SK-N-MC (cell line): ENCODE measurements at regions not wholly inside any gene's neighbourhood (a gene's known extent, or its start where the extent isn't known, plus 50 kb on each side); places are given as distances from the start of the nearest gene placed in this dataset.
"Not testable (repeated sequence)": the region's sequence is repeated elsewhere in the genome, so short reads cannot be mapped to it uniquely, and the experiment has no call there.

Experiments used
- EZH2 ChIP-seq: fragments of 200-600 bp; sonication (generic); IDR thresholded peaks from one replicate; pipeline ENCODE4 v1.6.1; 2017; ENCODE audit warnings: antibody characterized with exemption
- POLR2AphosphoS5 ChIP-seq: IDR thresholded peaks from 2 replicates; pipeline ENCODE4 v1.6.1; 2012; ENCODE audit warnings: mild to moderate bottlenecking, low read depth, low read length, borderline replicate concordance

- TF ChIP-seq EZH2, POLR2AphosphoS5: not testable (repeated sequence)
Observed at GRCh38 chr7:156321430-156321829, 319.1 kb upstream of the RNF32 start.
